Astrocyte of the cerebellum (primary cell): ENCODE measurements at regions not wholly inside any gene's neighbourhood (a gene's known extent, or its start where the extent isn't known, plus 50 kb on each side); places are given as distances from the start of the nearest gene placed in this dataset.

ENCODE experiments used
- DNase-seq: peaks from one replicate; pipeline ENCODE4 v3.0.0-alpha.2; 2011; ENCODE audit warnings: low read depth
- H3K4me3 ChIP-seq: 2 replicates; pipeline ENCODE4 v1.5.1; 2011; ENCODE audit warnings: mild to moderate bottlenecking, low read depth, low read length, moderate library complexity
- in situ Hi-C: cut with HindIII; loops from 2 replicates; pipeline ENCODE4 v1.10.0; 2017; ENCODE audit warnings: low sequenced_read_pairs
- TF ChIP-seq, protein P1 (sequence below): IDR thresholded peaks from 2 replicates; pipeline ENCODE4 v1.5.1; 2012; ENCODE audit warnings: low read length, low read depth, moderate library complexity, mild to moderate bottlenecking; ENCODE audit errors: missing control alignments

GRCh38 chr10:31129271-31129670 lies 97.6 kb upstream of the ZNF438 start:
- peak; percentile 86 for DNase-seq
- TF ChIP-seq, protein P1, sequence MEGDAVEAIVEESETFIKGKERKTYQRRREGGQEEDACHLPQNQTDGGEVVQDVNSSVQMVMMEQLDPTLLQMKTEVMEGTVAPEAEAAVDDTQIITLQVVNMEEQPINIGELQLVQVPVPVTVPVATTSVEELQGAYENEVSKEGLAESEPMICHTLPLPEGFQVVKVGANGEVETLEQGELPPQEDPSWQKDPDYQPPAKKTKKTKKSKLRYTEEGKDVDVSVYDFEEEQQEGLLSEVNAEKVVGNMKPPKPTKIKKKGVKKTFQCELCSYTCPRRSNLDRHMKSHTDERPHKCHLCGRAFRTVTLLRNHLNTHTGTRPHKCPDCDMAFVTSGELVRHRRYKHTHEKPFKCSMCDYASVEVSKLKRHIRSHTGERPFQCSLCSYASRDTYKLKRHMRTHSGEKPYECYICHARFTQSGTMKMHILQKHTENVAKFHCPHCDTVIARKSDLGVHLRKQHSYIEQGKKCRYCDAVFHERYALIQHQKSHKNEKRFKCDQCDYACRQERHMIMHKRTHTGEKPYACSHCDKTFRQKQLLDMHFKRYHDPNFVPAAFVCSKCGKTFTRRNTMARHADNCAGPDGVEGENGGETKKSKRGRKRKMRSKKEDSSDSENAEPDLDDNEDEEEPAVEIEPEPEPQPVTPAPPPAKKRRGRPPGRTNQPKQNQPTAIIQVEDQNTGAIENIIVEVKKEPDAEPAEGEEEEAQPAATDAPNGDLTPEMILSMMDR, result no peak
- no peak overlapping the region for H3K4me3 ChIP-seq
- in situ Hi-C loops, result no loop called here

DNA sequence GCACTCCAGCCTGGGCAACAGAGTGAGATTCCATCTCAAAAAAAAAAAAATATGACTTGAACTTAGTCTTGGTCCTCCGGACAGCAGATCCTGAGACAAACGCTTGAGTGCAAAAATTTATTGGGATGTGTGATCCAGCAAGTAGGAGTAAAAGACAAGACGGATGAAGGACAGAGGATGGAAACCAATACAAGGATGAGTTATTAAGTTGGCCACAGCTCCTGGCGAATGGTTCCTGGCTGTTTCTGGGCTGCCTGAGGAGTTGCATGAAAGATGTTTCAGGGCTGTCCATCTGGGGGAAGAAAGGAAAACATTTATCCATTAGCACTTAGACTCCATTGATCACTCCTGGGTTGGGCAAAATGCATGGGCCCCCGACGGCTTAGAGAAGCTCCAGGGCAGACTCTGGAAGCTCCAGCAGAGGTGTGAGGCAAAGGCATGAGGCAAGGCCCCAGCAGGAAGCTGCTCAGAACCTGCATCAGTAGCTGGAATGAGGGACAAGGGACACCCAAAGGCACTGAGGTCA lies 98.3 kb upstream of the ZNF438 start:
- TF ChIP-seq, protein P1, result no peak
- in situ Hi-C loops, result no loop called here
- DNase-seq, result no peak
- H3K4me3 ChIP-seq, result no peak overlapping the region

- in situ Hi-C loops, result no loop called here
- no peak overlapping the region for H3K4me3 ChIP-seq
- DNase-seq, result no peak
- TF ChIP-seq, protein P1, result no peak
Measured at GRCh38 chr10:31130406-31130805, 98.7 kb upstream of the ZNF438 start.

GRCh38 chr10:31131251-31131650 lies 99.6 kb upstream of the ZNF438 start:
- in situ Hi-C loops, result no loop called here

DNA sequence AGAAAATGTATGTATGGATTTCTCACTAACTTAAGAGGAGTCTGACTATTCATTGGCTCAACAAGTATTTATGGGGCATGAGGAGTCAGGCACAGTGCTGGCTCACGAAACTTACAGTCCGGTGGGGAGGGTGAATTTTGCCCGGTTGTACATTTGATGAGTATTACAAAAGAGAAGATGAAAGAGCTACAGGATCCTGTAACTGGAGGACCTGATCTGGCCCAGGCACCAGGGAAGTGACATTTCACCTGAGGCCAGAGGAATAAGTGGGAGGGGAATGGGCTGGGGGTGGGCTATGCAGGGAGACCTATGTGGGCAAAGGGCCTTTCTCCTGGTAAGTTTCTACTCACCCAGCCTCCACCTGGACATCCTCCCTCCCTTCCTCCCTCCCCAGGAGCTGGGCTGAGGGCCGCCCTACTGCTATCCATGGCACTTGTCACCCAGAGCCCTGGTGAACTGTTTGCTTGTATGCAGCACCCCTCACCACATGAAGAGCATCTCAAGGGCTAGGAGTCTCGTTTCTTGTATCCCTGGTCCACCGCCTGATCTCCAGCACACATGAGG lies 101.1 kb upstream of the ZNF438 start:
- TF ChIP-seq, protein P1, result no peak
- no peak for DNase-seq
- in situ Hi-C loops, result no loop called here
- no peak overlapping the region for H3K4me3 ChIP-seq

More at GRCh38 chr10:31131251-31131650, 99.6 kb upstream of the ZNF438 start:
- DNase-seq, result no peak
- H3K4me3 ChIP-seq, result no peak overlapping the region
- TF ChIP-seq, protein P1, result no peak

DNA sequence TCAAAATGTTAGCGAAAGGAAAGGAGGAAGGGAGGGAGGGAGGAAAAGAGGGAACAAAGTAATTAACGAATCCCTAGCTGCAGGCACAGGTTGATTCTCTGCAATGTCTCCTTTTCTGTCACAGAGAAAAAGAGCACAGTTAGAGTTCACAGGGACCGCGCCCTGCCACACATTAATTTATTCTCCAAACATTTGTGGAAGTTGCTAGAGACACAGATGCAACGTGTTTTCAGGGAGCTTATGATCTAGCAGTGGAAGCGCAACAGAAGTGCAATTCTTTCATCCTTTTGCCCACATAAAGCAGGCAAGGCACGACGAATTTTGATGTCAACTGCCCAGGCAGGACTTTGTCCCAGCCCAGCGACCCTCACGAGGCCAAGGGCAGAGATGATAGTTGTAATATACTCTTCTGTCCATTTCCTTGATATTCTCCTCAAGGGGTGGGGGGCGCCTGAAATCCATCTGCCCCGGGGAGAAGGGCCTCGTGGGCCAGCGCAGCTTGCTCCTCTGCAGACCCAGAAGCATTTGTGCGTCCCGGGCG lies 101.7 kb upstream of the ZNF438 start:
- in situ Hi-C loops, result no loop called here
- no peak for DNase-seq
- TF ChIP-seq, protein P1, result no peak
- H3K4me3 ChIP-seq, result no peak overlapping the region
